ENCODE measurements at regions not wholly inside any gene's neighbourhood (a gene's known extent, or its start where the extent isn't known, plus 50 kb on each side); places are given as distances from the start of the nearest gene placed in this dataset.

GRCh38 chr9:89760123-89760522 is 155.3 kb downstream of the GADD45G start:
- no peak for ATAC-seq
- H3K4me1 Mint-ChIP-seq (ENCODE audit: low read depth): no peaks in the 10 kb centered on the region
- no peak overlapping the region for H3K4me3 Mint-ChIP-seq
- no peaks in the 10 kb centered on the region for H3K36me3 Mint-ChIP-seq (ENCODE audit: insufficient read depth)
- H3K9me3 Mint-ChIP-seq: no peaks in the 10 kb centered on the region
- H3K27me3 Mint-ChIP-seq (ENCODE audit: low read depth): no peaks in the 10 kb centered on the region
- no peak for DNase-seq

- ATAC-seq (no peak), DNase-seq (no peak)
- Mint-ChIP-seq H3K9me3 (no peaks in the 10 kb centered on the region), H3K4me1 (ENCODE audit: low read depth) (no peaks in the 10 kb centered on the region), H3K27me3 (ENCODE audit: low read depth) (no peaks in the 10 kb centered on the region), H3K4me3 (no peak overlapping the region), H3K36me3 (ENCODE audit: insufficient read depth) (no peaks in the 10 kb centered on the region)
Observed at GRCh38 chr9:89764217-89764616, 159.4 kb downstream of the GADD45G start.

- no peaks in the 10 kb centered on the region for H3K9me3 Mint-ChIP-seq
- no peaks in the 10 kb centered on the region for H3K36me3 Mint-ChIP-seq (ENCODE audit: insufficient read depth)
- H3K4me3 Mint-ChIP-seq: no peak overlapping the region
- H3K4me1 Mint-ChIP-seq (ENCODE audit: low read depth): no peaks in the 10 kb centered on the region
- H3K27me3 Mint-ChIP-seq (ENCODE audit: low read depth): no peaks in the 10 kb centered on the region
- ATAC-seq (no peak), DNase-seq (no peak)
Observed at GRCh38 chr9:89765211-89765946, 160.6 kb downstream of the GADD45G start.

GRCh38 chr9:89766991-89767390 is 162.2 kb downstream of the GADD45G start:
- Mint-ChIP-seq H3K27me3 (ENCODE audit: low read depth) (no peaks in the 10 kb centered on the region), H3K4me1 (ENCODE audit: low read depth) (peaks cover 3% of the 10 kb centered on the region), H3K9me3 (no peaks in the 10 kb centered on the region), H3K4me3 (no peak overlapping the region), H3K36me3 (ENCODE audit: insufficient read depth) (no peaks in the 10 kb centered on the region)
- no peak for DNase-seq
- no peak for ATAC-seq

- H3K4me3 Mint-ChIP-seq: no peak overlapping the region
- no peaks in the 10 kb centered on the region for H3K36me3 Mint-ChIP-seq (ENCODE audit: insufficient read depth)
Observed at GRCh38 chr9:89768051-89768450, 163.2 kb downstream of the GADD45G start.

GRCh38 chr9:89768650-89769071 is 163.8 kb downstream of the GADD45G start:
- Mint-ChIP-seq H3K27me3 (ENCODE audit: low read depth) (no peaks in the 10 kb centered on the region), H3K4me1 (ENCODE audit: low read depth) (peaks cover 3% of the 10 kb centered on the region), H3K9me3 (no peaks in the 10 kb centered on the region), H3K4me3 (no peak overlapping the region), H3K36me3 (ENCODE audit: insufficient read depth) (no peaks in the 10 kb centered on the region)
- ATAC-seq: no peak
- DNase-seq: no peak

More at GRCh38 chr9:89768051-89768450, 163.2 kb downstream of the GADD45G start:
- H3K4me1 Mint-ChIP-seq (ENCODE audit: low read depth): peaks cover 3% of the 10 kb centered on the region
- H3K9me3 Mint-ChIP-seq: no peaks in the 10 kb centered on the region
- no peaks in the 10 kb centered on the region for H3K27me3 Mint-ChIP-seq (ENCODE audit: low read depth)
- ATAC-seq: no peak
- DNase-seq: no peak

GRCh38 chr9:89770531-89771174 is 165.8 kb downstream of the GADD45G start:
- no peaks in the 10 kb centered on the region for H3K27me3 Mint-ChIP-seq (ENCODE audit: low read depth)
- H3K4me1 Mint-ChIP-seq (ENCODE audit: low read depth): peaks cover 3% of the 10 kb centered on the region
- ATAC-seq: no peak
- no peaks in the 10 kb centered on the region for H3K36me3 Mint-ChIP-seq (ENCODE audit: insufficient read depth)
- no peak overlapping the region for H3K4me3 Mint-ChIP-seq
- no peak for DNase-seq
- no peaks in the 10 kb centered on the region for H3K9me3 Mint-ChIP-seq

- Mint-ChIP-seq H3K27me3 (ENCODE audit: low read depth) (no peaks in the 10 kb centered on the region), H3K9me3 (no peaks in the 10 kb centered on the region), H3K4me3 (no peak overlapping the region), H3K4me1 (ENCODE audit: low read depth) (peaks cover 3% of the 10 kb centered on the region), H3K36me3 (ENCODE audit: insufficient read depth) (no peaks in the 10 kb centered on the region)
- ATAC-seq: no peak
- no peak for DNase-seq
Observed at GRCh38 chr9:89771205-89771604, 166.4 kb downstream of the GADD45G start.

- Mint-ChIP-seq H3K9me3 (no peaks in the 10 kb centered on the region), H3K4me1 (ENCODE audit: low read depth) (peaks cover 3% of the 10 kb centered on the region)
- no peak for DNase-seq
Observed at GRCh38 chr9:89773170-89773569, 168.4 kb downstream of the GADD45G start.

GRCh38 chr9:89774858-89775370 is 170.1 kb downstream of the GADD45G start:
- H3K36me3 Mint-ChIP-seq (ENCODE audit: insufficient read depth): no peaks in the 10 kb centered on the region
- no peaks in the 10 kb centered on the region for H3K9me3 Mint-ChIP-seq
- no peak for ATAC-seq
- H3K4me3 Mint-ChIP-seq: no peak overlapping the region
- no peaks in the 10 kb centered on the region for H3K27me3 Mint-ChIP-seq (ENCODE audit: low read depth)
- peaks cover 3% of the 10 kb centered on the region for H3K4me1 Mint-ChIP-seq (ENCODE audit: low read depth)
- no peak for DNase-seq

More at GRCh38 chr9:89773170-89773569, 168.4 kb downstream of the GADD45G start:
- Mint-ChIP-seq H3K27me3 (ENCODE audit: low read depth) (no peaks in the 10 kb centered on the region), H3K4me3 (no peak overlapping the region), H3K36me3 (ENCODE audit: insufficient read depth) (no peaks in the 10 kb centered on the region)
- no peak for ATAC-seq

GRCh38 chr9:89775641-89776040 is 170.8 kb downstream of the GADD45G start:
- ATAC-seq (no peak), DNase-seq (no peak)
- Mint-ChIP-seq H3K9me3 (no peaks in the 10 kb centered on the region), H3K4me1 (ENCODE audit: low read depth) (peaks cover 3% of the 10 kb centered on the region), H3K27me3 (ENCODE audit: low read depth) (no peaks in the 10 kb centered on the region), H3K4me3 (no peak overlapping the region), H3K36me3 (ENCODE audit: insufficient read depth) (no peaks in the 10 kb centered on the region)

GRCh38 chr9:89776795-89777525 is 172.1 kb downstream of the GADD45G start:
- H3K27me3 Mint-ChIP-seq (ENCODE audit: low read depth): no peaks in the 10 kb centered on the region
- H3K4me3 Mint-ChIP-seq: no peak overlapping the region
- H3K4me1 Mint-ChIP-seq (ENCODE audit: low read depth): peaks cover 2% of the 10 kb centered on the region
- H3K9me3 Mint-ChIP-seq: no peaks in the 10 kb centered on the region
- no peak for ATAC-seq
- no peaks in the 10 kb centered on the region for H3K36me3 Mint-ChIP-seq (ENCODE audit: insufficient read depth)
- no peak for DNase-seq

GRCh38 chr9:89777544-89777943 is 172.7 kb downstream of the GADD45G start:
- no peaks in the 10 kb centered on the region for H3K27me3 Mint-ChIP-seq (ENCODE audit: low read depth)
- ATAC-seq (no peak), DNase-seq (no peak)
- no peak overlapping the region for H3K4me3 Mint-ChIP-seq
- no peaks in the 10 kb centered on the region for H3K36me3 Mint-ChIP-seq (ENCODE audit: insufficient read depth)
- H3K4me1 Mint-ChIP-seq (ENCODE audit: low read depth): peaks cover 3% of the 10 kb centered on the region
- H3K9me3 Mint-ChIP-seq: no peaks in the 10 kb centered on the region

All from activated T-cell treated with anti-CD3 and anti-CD28 coated beads, Interleukin-2, amount 50 U/mL, for 4 hours (primary cell).